BE2C (cell line): ENCODE measurements at regions not wholly inside any gene's neighbourhood (a gene's known extent, or its start where the extent isn't known, plus 50 kb on each side); places are given as distances from the start of the nearest gene placed in this dataset.

Experiments
- DNase-seq: peaks from one replicate; pipeline ENCODE4 v3.0.0-alpha.2; 2020
- H3K27me3 ChIP-seq: fragments of 250-450 bp; sonication (Bioruptor Pico); 2 replicates; pipeline ENCODE4 v1.5.1; 2020; ENCODE audit warnings: mild to moderate bottlenecking
- H3K36me3 ChIP-seq: fragments of 250-450 bp; sonication (Bioruptor Pico); 2 replicates; pipeline ENCODE4 v1.5.1; 2020; ENCODE audit warnings: mild to moderate bottlenecking
- H3K4me1 ChIP-seq: fragments of 250-450 bp; sonication (Bioruptor Pico); 2 replicates; pipeline ENCODE4 v1.5.1; 2020
- H3K4me3 ChIP-seq: 2 replicates; pipeline ENCODE4 v1.5.1; 2011; ENCODE audit warnings: low read depth, low read length
- H3K9me3 ChIP-seq: fragments of 250-450 bp; sonication (Bioruptor Pico); 2 replicates; pipeline ENCODE4 v1.5.1; 2020
- TF ChIP-seq, protein P1 (sequence below): IDR thresholded peaks from 2 replicates; pipeline ENCODE4 v1.5.1; 2012; ENCODE audit warnings: mild to moderate bottlenecking, low read depth, low read length

DNA sequence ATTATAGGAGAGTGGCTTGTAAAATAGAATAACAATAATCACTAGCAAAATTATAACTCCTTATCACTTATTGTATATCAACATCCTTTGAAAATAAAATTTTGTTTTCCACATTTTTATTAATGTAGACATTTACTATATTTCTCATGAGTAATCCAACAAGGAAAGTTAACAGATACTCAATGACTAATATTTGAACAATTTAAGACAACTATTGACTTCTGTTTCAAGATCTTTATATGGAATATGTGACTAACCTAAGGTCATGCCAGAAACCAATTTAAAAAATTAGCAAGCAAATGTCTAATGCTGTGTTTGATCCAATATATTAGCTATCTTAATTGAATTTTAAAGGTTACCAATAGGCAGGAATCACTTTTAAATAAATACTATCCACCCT, 638.5 kb upstream of the FLRT2 start:
- H3K9me3 ChIP-seq: no peaks in the 10 kb centered on the region; the same call in 1 of the 2 replicates
- TF ChIP-seq, protein P1, sequence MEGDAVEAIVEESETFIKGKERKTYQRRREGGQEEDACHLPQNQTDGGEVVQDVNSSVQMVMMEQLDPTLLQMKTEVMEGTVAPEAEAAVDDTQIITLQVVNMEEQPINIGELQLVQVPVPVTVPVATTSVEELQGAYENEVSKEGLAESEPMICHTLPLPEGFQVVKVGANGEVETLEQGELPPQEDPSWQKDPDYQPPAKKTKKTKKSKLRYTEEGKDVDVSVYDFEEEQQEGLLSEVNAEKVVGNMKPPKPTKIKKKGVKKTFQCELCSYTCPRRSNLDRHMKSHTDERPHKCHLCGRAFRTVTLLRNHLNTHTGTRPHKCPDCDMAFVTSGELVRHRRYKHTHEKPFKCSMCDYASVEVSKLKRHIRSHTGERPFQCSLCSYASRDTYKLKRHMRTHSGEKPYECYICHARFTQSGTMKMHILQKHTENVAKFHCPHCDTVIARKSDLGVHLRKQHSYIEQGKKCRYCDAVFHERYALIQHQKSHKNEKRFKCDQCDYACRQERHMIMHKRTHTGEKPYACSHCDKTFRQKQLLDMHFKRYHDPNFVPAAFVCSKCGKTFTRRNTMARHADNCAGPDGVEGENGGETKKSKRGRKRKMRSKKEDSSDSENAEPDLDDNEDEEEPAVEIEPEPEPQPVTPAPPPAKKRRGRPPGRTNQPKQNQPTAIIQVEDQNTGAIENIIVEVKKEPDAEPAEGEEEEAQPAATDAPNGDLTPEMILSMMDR: no peak
- no peak for DNase-seq
- H3K4me3 ChIP-seq: no peak overlapping the region
- no peaks in the 10 kb centered on the region for H3K4me1 ChIP-seq
- no peaks in the 10 kb centered on the region for H3K36me3 ChIP-seq
- no peaks in the 10 kb centered on the region for H3K27me3 ChIP-seq

DNA sequence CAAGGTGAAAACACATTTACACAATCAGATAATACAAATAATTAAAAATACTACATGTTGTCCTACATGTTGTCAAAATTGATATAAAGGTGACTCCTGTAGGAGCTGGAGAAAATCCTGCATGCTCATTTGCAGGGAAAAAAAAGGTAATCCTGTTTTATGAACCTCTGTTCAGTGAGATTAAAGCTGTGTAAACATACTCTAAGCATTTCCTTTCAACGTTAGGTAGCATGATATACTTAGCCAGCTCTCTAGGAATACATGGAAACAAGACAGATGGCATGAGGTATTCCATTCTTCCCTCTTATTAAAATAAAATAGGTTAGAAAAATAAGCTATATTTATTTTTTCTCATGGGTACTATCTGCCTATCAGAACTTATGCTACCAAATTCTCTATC, 635.7 kb upstream of the FLRT2 start:
- Histone ChIP-seq H3K27me3 (no peaks in the 10 kb centered on the region), H3K4me3 (no peak overlapping the region), H3K9me3 (no peaks in the 10 kb centered on the region), H3K4me1 (no peaks in the 10 kb centered on the region), H3K36me3 (no peaks in the 10 kb centered on the region)
- TF ChIP-seq, protein P1: no peak
- DNase-seq: no peak

DNA sequence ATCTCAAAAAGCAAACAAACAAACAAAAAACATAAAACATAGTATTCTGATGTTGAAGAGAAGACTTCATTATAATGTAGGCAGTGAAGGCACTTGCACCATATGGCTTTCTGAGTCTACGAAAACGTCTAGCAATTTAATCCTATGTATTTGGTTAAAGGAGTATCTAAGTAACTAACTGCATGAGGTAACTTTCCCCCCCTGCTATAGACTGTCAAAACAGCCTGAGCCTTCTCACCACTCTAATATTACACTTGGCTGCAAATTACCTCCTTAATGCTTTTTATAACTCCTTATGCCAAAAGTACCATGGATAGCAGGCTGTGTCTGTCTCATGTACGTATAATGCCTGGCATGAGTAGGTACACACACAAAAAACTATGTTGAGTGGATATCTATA, 607.6 kb upstream of the FLRT2 start:
- DNase-seq: no peak
- H3K4me1 ChIP-seq: no peaks in the 10 kb centered on the region
- H3K9me3 ChIP-seq: no peaks in the 10 kb centered on the region
- H3K4me3 ChIP-seq: no peak overlapping the region
- TF ChIP-seq, protein P1: no peak
- no peaks in the 10 kb centered on the region for H3K27me3 ChIP-seq
- no peaks in the 10 kb centered on the region for H3K36me3 ChIP-seq

DNA sequence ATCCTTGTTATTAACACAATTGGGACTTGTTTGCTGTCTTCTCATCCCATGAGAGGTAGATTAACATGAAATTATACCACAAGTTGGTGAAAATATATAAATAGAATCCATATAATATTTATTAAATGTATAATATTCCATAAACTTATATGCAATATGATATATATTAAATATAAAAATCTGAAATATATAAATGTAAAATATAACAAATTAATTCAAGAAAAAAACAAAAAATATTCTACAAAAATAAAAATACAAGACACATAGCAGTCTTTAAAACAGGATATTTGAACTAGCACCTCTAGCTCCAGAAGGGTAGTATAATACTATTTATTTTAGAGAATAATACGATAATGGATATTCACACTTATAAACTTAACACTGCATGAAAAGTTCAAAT, 603.3 kb upstream of the FLRT2 start:
- TF ChIP-seq, protein P1: no peak
- Histone ChIP-seq H3K27me3 (no peaks in the 10 kb centered on the region), H3K9me3 (no peaks in the 10 kb centered on the region), H3K36me3 (no peaks in the 10 kb centered on the region), H3K4me1 (no peaks in the 10 kb centered on the region), H3K4me3 (no peak overlapping the region)
- no peak for DNase-seq

DNA sequence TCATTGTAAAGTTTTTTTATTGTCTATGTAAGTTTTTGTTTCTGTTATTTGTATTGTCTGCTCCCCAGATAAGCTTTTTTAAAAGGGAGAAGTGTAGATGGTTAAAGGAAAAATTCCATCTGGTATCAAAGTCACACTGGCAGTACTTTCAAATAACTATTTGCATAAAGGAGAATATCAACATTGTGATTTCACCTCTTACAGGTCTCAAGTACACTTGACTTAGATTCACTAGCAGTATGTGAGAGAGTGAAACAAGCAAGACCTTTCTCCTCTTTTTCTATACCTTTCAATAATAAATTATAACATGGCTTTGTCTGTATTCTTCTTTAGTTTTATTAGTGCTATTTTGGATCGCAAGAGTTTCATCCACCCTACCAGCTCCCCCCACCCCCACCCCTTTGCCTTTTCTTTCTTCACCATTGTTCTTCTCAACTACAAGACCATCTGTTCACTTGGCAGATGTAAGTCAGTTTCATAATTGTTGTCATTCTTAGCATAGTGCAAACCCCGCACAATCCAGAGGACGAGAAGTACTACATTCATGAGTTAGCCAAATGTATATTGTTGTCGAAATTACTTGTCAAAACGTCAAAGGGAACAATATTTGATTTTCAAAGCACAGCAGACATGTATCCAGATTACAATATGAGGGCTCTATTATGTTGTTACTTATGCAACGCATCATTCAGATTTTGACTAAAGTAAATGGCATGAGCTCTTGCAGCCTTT, 602.7 kb upstream of the FLRT2 start:
- TF ChIP-seq, protein P1: no peak
- Histone ChIP-seq H3K27me3 (no peaks in the 10 kb centered on the region), H3K4me1 (no peaks in the 10 kb centered on the region), H3K36me3 (no peaks in the 10 kb centered on the region), H3K4me3 (no peak overlapping the region), H3K9me3 (no peaks in the 10 kb centered on the region)
- DNase-seq: no peak

DNA sequence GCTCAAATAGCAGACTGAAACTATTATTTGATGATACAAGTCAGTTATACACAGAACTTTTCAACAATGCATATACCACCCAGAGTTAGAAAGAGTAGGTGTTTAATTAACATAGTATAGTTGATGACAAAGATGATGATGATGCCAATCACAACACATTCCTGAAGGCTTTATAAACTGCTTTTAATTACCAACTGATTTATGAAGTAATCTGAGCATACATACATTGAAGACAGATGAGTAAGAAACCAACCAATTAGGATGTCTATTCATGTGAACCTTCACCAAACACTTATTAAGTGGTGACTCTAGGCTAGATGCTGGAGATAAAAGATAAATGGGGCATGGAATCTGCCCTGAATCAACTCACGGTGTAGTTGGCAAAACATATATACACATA, 600.9 kb upstream of the FLRT2 start:
- Histone ChIP-seq H3K9me3 (no peaks in the 10 kb centered on the region), H3K4me1 (no peaks in the 10 kb centered on the region)
- TF ChIP-seq, protein P1: no peak

More for the DNA sequence above, 600.9 kb upstream of the FLRT2 start:
- Histone ChIP-seq H3K36me3 (no peaks in the 10 kb centered on the region), H3K4me3 (no peak overlapping the region), H3K27me3 (no peaks in the 10 kb centered on the region)
- no peak for DNase-seq
